Thyroid gland (tissue), 4 donors: ENCODE measurements at regions not wholly inside any gene's neighbourhood (a gene's known extent, or its start where the extent isn't known, plus 50 kb on each side); places are given as distances from the start of the nearest gene placed in this dataset.

Experiments used
- CTCF ChIP-seq, 6 experiments: fragments of 200-600 bp in 3 of 6; fragments of 450-650 bp in 3 of 6; sonication (generic) in 3 of 6; IDR thresholded peaks; one replicate each; pipeline ENCODE4 v1.5.1; 2016 to 2019; ENCODE audit warnings: antibody characterized with exemption in 6 of 6, mild to moderate bottlenecking in 2 of 6, inconsistent platforms in 1 of 6, moderate library complexity in 1 of 6
- POLR2A ChIP-seq, 2 donors: fragments of 450-650 bp; IDR thresholded peaks; one replicate each; pipeline ENCODE4 v1.6.1; 2017; ENCODE audit warnings: antibody characterized with exemption in 2 of 2, mild to moderate bottlenecking in 2 of 2, moderate library complexity in 1 of 2

- TF ChIP-seq CTCF (IDR thresholded peaks at IDR 0.05) (no peak), POLR2A (IDR thresholded peaks at IDR 0.05) (no peak)
These were observed 125.3 kb upstream of the SLC25A13 start for GRCh38 chr7:96447109-96447645.
